NAMALWA (cell line): ENCODE measurements at regions not wholly inside any gene's neighbourhood (a gene's known extent, or its start where the extent isn't known, plus 50 kb on each side); places are given as distances from the start of the nearest gene placed in this dataset.
"Not testable (repeated sequence)": the region's sequence is repeated elsewhere in the genome, so short reads cannot be mapped to it uniquely, and the experiment has no call there.

Experiments used
- DNase-seq: peaks from one replicate; pipeline ENCODE4 v3.0.0-alpha.2; 2015; ENCODE audit warnings: low spot score

DNA sequence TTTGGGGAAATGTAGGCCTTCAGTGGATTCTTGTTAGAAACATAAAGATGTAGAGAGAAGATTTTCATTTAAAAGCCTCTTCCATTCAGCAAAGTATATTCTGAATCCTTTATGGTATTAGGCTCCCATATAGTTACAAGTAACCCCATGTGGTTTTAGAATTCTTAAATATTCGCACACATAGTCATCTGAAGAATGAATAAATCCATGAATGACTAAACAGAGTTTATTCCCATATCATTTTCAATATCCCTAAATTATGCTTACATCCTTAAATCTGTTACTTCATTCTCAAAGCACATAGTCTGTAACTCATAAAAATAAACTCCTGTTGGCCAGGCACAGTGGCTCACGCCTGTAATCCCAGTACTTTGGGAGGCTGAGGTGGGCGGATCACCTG is 962.1 kb downstream of the KCNJ18 start:
- DNase-seq = no peak

DNA sequence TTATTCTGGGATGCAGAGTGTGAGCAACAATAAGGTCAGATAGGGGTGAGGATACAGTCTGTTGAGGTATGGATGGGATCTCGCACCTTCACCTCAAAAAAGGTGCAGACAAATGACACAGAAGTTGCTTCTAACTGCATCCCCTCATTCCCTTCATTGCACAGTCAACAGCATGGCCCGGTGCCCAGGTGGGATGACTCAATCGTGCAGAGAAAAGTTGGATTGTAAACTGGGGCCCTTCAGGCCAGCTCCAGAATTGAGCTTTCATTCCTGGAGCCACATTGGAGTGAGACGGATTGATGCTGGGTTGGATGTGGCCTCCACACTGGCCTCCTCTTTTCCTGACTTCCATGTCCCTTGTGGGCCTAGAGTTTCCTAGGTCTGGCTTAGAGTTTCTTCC is 977.4 kb downstream of the KCNJ18 start:
- no peak for DNase-seq

DNA sequence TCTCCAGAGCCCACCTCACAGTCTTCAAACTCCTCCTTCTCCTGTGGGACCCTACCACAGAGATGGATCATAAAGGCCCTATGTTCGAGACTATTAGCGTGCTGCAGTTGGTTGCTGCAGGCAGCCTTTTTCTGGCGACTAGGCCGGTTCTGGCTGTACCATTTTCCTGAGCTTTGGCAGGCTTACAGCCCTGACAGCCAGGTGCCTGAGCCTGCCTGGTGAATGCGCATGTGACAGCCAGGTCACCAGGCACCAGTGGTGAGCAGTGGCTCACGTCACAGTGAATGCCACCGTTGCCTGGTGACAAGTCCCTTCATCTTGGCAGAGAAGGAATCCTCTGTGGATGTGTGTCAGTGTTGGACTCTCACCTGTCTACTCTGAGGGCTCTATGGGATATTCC is 978.8 kb downstream of the KCNJ18 start:
- DNase-seq = no peak

DNA sequence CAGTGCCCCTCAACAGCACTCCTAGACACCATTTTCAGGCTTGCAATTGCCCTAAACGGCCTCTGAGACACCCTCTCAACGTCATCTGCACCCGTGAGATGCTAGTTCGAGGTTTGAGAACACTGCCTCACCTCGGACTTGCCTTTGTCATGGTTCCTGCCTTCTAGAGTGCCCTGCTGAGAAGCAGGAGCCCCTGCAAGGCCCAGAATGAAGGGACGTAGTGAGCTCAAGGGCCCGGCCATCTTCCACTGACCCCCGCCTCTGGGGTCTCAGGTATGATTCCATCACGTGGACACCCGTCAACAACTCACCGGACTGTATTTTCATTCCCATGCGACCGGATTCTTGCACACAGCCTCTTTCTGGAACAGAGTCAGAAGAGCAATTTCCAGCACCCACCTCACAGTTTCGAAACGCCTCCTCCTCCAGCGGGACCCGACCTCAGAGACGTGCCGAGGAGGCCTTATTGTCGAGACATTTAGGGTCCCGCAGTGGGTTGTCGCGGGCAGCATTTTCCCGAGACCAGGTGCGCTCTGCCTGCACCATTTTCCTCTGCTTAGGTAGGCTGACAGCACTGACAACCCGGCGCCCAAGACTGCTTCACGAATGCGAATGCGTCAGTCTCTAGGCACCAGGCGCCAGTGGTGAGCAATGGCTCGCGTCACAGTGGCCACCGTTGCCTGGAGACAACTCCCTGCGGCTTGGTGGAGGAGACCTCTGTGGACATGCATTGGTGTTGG is 999.9 kb downstream of the KCNJ18 start:
- no peak for DNase-seq

DNA sequence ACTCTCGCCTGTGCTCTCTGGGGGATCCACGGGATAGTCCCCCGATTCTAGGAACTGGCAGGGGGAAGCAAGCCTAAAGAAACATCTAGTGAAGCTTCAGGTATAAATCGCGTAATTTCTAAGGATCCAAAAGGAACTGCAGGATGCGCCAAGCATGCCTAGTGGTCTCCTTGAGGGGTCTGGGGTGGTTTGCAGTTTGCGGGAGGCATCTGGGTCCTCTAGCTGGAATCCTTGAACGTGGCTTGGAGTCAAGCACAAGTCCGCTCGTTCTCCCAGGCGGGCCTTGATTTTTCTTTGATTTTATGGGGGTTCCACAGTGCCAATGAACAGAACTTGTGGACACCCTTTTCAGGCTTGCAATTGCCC is 1000.5 kb downstream of the KCNJ18 start:
- no peak for DNase-seq

DNA sequence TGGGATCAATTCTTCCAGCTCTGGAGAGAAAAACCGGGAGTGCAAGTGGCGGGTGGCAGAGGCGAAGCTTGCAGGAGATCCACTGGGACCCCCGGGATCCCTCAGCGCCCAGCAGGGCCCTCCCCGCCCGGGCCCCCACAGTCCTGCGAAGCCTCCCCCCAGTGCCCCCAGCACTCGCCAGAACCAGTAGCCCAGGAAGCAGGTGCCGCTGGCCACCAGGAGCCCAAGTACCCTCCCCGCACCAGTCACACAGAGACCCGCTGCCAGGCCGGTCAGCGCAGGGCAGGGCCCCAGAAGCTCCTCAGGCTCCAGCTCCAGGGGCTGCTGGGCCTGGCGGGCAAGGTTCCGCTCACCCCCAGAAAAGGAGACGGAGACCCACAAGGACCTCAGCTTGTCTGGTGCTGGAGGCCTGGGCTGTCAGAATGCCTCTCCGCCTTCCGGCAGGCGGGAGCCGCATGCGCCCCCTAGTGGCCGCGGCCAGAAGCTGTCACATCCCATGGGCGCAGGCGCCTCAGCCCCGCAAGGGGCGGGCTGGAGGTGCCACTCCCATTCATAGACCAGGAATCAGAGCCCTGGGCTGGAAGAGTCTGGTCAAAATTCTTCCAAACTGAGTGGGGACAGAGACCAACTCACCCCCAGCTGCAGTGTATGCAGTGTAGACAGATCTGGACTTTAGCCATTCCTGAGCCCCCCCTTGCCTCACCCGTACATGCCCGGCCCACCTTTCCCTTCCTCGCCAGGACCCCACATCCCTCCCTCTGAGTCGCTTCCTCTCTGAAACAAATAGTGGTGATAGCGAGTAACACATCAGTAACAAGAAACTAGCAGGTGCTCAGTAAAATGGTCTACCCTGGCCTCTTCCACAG is 1002.3 kb downstream of the KCNJ18 start:
- peak; percentile 10 for DNase-seq

DNA sequence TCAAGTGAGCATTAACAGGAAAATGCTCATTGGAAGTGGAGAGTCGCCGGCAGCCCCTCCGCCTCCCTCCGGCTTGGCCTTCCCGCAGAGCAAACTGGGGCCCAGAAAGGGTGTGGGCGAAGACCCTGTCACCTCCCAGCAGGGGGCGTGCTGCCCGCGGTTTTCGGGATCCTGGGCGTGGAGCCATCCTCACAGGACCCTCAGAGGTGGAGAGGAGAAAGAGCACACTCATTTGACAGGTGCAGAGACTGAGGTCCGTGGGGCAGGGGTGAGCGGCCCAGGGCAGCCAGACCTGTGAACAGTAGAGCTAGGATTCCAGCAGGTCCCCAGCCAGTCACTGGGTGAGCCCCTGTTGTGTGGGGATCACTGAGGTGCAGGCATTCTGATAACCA is 1002.9 kb downstream of the KCNJ18 start:
- DNase-seq = peak; percentile 23

DNA sequence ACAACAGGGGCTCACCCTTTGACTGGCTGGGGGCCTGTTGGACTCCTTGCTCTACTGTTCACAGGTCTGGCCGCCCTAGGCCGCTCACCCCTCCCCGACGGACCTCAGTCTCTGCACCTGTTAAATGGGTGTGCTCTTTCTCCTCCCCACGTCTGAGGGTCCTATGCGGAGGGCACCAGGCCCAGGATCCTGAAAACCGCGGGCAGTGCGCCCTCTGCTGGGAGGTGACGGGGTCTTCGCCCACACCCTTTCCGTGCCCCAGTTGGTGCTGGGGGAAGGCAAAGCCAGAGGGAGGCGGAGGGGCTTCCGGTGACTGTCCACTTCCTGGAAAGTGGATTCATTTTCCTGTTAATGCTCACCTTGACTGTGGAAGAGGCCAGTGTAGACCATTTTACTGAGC is 1010.9 kb downstream of the KCNJ18 start:
- DNase-seq = peak; percentile 56

DNA sequence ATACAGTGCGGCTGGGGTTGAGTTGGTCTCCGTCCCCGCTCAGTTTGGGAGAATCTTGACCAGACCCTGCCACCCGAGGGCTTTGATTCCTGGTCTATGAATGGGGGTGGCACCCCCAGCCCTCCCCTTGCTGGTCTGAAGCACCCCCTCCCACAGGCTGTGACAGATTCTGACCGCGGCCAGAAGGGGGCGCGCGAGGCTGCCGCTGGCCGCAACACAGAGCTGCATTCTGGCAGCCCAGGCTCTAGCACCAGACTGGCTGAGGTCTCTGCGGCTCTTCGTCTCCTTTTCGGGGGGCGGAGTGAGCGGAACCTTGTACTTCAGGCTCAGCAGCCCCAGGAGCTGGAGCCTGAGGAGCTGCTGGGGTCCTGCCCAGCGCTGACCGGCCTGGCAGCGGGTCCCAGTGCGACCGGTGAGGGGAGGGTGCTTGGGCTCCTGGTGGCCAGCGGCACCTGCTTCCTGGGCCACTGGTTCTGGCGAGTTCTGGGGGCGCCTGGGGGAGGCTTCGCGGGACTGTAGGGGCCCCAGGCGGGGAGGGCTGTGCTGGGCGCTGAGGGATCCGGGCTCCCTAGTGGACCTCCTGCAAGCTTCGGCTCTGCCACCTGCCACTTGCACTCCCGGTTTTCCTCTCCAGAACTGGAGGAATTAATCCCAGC is 1011.6 kb downstream of the KCNJ18 start:
- peak; percentile 53 for DNase-seq

DNA sequence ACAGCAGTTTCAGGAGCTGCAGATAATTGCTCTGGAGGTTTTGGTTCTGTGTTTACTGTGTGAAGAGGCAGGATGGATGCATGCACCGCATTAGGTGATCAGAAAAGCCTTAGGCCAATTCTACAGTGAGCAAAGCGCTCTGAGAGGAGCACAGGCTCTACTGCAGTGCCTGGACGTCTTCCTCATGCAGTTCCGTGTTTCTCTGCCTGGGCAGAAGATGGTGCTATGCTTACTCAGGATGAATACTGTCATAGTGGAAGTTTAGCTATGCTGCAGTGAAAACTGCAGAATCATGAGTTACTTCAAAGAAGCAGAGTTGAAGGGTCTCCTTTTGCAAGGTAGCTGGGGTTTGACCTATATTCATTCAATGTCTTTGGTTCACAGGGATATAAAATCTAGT is 1012.4 kb downstream of the KCNJ18 start:
- DNase-seq = no peak

DNA sequence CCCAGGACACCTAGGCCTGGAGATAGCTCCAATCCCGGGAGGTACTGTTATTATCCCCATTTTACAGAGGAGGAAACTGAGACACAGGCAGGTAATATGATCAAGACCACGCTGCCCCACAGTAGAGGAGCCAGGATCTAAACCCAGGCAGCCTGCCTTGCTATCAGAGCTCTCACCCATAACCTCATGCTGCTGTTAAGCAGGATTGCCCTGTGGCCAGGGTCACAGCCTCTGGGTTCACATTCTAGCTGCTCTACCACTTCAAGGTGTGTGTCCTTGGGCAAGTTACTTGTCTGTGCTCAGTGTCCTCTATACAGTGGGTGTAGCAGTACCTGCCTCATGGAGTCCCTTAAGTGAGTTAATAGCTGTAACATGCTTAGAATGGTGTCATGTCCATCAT is 1015.3 kb downstream of the KCNJ18 start:
- DNase-seq = no peak

DNA sequence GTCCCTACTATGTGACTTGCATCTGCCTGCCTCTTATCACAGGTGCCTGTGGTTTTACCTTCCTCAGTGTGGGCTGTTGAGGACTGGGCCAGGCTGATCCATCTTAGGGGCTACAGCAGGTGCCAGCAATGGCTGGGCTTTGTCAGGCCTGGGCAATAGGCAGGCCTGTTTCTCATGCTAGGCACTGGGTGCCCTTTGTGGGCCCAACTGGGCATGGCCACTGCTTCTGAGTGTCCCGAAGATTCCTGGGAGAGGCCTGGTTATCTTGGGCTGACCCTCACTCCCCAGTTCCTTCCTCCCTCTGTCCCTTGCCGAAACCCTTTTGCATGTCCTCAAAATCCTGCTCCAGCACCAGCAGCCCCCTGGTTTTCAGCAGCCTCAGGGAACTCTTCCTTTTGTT is 1024.9 kb downstream of the KCNJ18 start:
- DNase-seq = no peak

DNA sequence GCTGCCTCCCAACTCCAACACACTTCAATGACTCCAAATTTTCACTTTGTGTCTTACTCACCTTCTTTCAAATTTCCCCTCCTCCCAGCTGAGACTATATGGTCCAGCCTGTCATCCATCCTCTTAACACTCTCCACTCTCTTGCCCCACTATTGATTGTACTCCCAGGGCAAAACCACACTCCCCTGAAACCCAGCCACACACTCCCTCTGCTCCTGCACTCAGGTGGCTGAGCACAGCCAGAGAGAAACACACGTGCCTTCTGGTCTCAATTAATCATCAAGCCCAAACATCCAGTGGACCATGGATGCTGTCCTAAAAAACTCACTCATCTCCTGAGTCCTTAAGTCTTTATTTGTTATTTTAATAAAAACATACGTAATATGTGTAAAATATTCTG is 1026.4 kb downstream of the KCNJ18 start:
- DNase-seq = no peak

DNA sequence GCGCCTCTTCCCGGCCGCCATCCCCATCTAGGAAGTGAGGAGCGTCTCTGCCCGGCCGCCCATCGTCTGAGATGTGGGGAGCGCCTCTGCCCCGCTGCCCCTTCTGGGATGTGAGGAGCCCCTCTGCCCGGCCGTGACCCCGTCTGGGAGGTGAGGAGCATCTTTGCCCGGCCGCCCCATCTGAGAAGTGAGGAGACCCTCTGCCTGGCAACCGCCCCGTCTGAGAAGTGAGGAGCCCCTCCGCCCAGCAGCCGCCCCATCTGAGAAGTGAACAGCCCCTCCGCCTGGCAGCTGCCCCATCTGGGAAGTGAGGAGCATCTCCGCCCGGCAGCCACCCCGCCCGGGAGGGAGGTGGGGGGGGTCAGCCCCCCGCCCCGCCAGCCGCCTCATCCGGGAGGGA is 1048.7 kb downstream of the KCNJ18 start:
- DNase-seq = not testable (repeated sequence)
